A673 (cell line): ENCODE measurements at regions not wholly inside any gene's neighbourhood (a gene's known extent, or its start where the extent isn't known, plus 50 kb on each side); places are given as distances from the start of the nearest gene placed in this dataset.

ENCODE experiments used
- CTCF ChIP-seq: fragments of 300-800, 200-600 bp; sonication (generic); conservative IDR thresholded peaks from 2 replicates; pipeline ENCODE4 v1.5.1; 2017; ENCODE audit warnings: low read depth, mild to moderate bottlenecking, antibody characterized with exemption, low read length, moderate library complexity, mixed read lengths
- EZH2 ChIP-seq: fragments of 200-600 bp; sonication (generic); IDR thresholded peaks from 2 replicates; pipeline ENCODE4 v1.6.1; 2017; ENCODE audit warnings: borderline replicate concordance, low read depth, mild to moderate bottlenecking, mixed read lengths, antibody characterized with exemption, low read length; ENCODE audit not compliant: poor library complexity, severe bottlenecking

- TF ChIP-seq EZH2 = no peak
- TF ChIP-seq CTCF = no peak
Measured at GRCh38 chr3:106529738-106530137, 660.9 kb upstream of the CBLB start.
